ENCODE measurements at regions not wholly inside any gene's neighbourhood (a gene's known extent, or its start where the extent isn't known, plus 50 kb on each side); places are given as distances from the start of the nearest gene placed in this dataset.

DNA sequence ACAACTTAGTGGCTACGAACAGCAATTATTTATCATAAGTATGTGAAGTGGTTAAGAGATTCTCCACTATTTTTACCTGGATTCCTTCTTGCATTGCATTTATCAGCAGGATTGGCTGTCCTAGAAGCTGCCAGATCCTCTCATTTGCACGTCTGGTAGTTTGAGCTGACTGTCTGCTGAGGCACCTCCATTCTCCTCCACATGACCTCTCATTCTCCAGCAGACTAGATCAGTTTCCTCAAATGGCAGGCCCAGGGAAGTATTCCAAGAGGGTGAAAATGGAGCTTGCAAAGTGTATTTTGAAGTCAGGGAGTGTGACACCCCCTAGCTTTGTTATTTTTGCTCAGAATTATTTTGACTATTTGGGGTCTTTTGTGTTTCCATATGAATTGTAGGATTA lies 870.1 kb downstream of the CDH11 start:
- TF ChIP-seq, protein P1, sequence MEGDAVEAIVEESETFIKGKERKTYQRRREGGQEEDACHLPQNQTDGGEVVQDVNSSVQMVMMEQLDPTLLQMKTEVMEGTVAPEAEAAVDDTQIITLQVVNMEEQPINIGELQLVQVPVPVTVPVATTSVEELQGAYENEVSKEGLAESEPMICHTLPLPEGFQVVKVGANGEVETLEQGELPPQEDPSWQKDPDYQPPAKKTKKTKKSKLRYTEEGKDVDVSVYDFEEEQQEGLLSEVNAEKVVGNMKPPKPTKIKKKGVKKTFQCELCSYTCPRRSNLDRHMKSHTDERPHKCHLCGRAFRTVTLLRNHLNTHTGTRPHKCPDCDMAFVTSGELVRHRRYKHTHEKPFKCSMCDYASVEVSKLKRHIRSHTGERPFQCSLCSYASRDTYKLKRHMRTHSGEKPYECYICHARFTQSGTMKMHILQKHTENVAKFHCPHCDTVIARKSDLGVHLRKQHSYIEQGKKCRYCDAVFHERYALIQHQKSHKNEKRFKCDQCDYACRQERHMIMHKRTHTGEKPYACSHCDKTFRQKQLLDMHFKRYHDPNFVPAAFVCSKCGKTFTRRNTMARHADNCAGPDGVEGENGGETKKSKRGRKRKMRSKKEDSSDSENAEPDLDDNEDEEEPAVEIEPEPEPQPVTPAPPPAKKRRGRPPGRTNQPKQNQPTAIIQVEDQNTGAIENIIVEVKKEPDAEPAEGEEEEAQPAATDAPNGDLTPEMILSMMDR (IDR thresholded peaks at IDR 0.05; ENCODE audit: low read length) = no peak
- no peak for TF ChIP-seq EZH2phosphoT487 (IDR thresholded peaks at IDR 0.05; ENCODE audit: low read length)
- no peak for TF ChIP-seq EZH2 (optimal IDR thresholded peaks at IDR 0.05; ENCODE audit: low read depth, low read length)
